Suprapubic skin (tissue), 4 donors: ENCODE measurements at regions not wholly inside any gene's neighbourhood (a gene's known extent, or its start where the extent isn't known, plus 50 kb on each side); places are given as distances from the start of the nearest gene placed in this dataset.

Experiments
- DNase-seq, 2 donors: peaks; one replicate each; pipeline ENCODE4 v3.0.0-alpha.2; 2019; ENCODE audit warnings: low spot score in 2 of 2
- H3K27ac ChIP-seq: fragments of 200-600 bp; sonication (generic); one replicate; pipeline ENCODE4 v1.5.1; 2019
- H3K27me3 ChIP-seq: fragments of 200-600 bp; sonication (generic); one replicate; pipeline ENCODE4 v1.5.1; 2019
- H3K36me3 ChIP-seq: fragments of 200-600 bp; sonication (generic); one replicate; pipeline ENCODE4 v1.5.1; 2019
- H3K4me1 ChIP-seq: fragments of 200-600 bp; sonication (generic); one replicate; pipeline ENCODE4 v1.5.1; 2019
- H3K4me3 ChIP-seq: fragments of 200-600 bp; sonication (generic); one replicate; pipeline ENCODE4 v1.5.1; 2019; ENCODE audit warnings: mild to moderate bottlenecking
- H3K9me3 ChIP-seq: fragments of 200-600 bp; sonication (generic); one replicate; pipeline ENCODE4 v1.5.1; 2019
- CTCF ChIP-seq, 2 donors: fragments of 200-600 bp in 1 of 2; fragments of 450-650 bp in 1 of 2; sonication (generic) in 1 of 2; IDR thresholded peaks; one replicate each; pipeline ENCODE4 v1.5.1; 2016 to 2019; ENCODE audit warnings: antibody characterized with exemption in 2 of 2, mild to moderate bottlenecking in 1 of 2, moderate library complexity in 1 of 2
- EP300 ChIP-seq: sonication (generic); formaldehyde crosslinking; IDR thresholded peaks from one replicate; pipeline ENCODE4 v1.6.1; 2017; ENCODE audit warnings: antibody characterized with exemption
- POLR2A ChIP-seq, 2 donors: fragments of 450-650 bp; IDR thresholded peaks; one replicate each; pipeline ENCODE4 v1.6.1; 2017; ENCODE audit warnings: antibody characterized with exemption in 2 of 2, mild to moderate bottlenecking in 2 of 2, moderate library complexity in 2 of 2
- POLR2AphosphoS5 ChIP-seq, 3 donors: sonication (generic); formaldehyde crosslinking; IDR thresholded peaks; one replicate each; pipeline ENCODE4 v1.6.1; 2017; ENCODE audit warnings: antibody characterized with exemption in 3 of 3
- WGBS: methylation state at CpG from one replicate; pipeline ENCODE4 v1.1.5; 2018; 5-methylcytosine and 5-hydroxymethylcytosine counted together

GRCh38 chr4:35325908-35326453, 918.3 kb downstream of the ARAP2 start:
- TF ChIP-seq POLR2A (IDR thresholded peaks at IDR 0.05) (no peak), EP300 (no peak), CTCF (IDR thresholded peaks at IDR 0.05) (no peak), POLR2AphosphoS5 (IDR thresholded peaks at IDR 0.05) (no peak)
- Histone ChIP-seq H3K27me3 (no peaks in the 10 kb centered on the region), H3K9me3 (no peaks in the 10 kb centered on the region), H3K36me3 (no peaks in the 10 kb centered on the region), H3K4me1 (no peaks in the 10 kb centered on the region), H3K27ac (no peak overlapping the region), H3K4me3 (no peak overlapping the region)
- DNase-seq = no peak
- 43% methylated on average over 5 of the region's 5 CpGs for WGBS

GRCh38 chr4:35342833-35343232, 901.5 kb downstream of the ARAP2 start:
- Histone ChIP-seq H3K4me3 (no peak overlapping the region), H3K4me1 (no peaks in the 10 kb centered on the region), H3K9me3 (no peaks in the 10 kb centered on the region), H3K27ac (no peak overlapping the region), H3K27me3 (no peaks in the 10 kb centered on the region), H3K36me3 (no peaks in the 10 kb centered on the region)
- TF ChIP-seq EP300 (no peak), CTCF (IDR thresholded peaks at IDR 0.05) (no peak), POLR2A (IDR thresholded peaks at IDR 0.05) (no peak)
- 68% methylated on average over 2 of the region's 2 CpGs for WGBS
- no peak for DNase-seq

- WGBS = 67% methylated on average over 2 of the region's 2 CpGs
- no peak for TF ChIP-seq POLR2AphosphoS5 (IDR thresholded peaks at IDR 0.05)
- no peak for TF ChIP-seq CTCF (IDR thresholded peaks at IDR 0.05)
- TF ChIP-seq EP300 = no peak
- TF ChIP-seq POLR2A (IDR thresholded peaks at IDR 0.05) = no peak
- no peak for DNase-seq
- H3K4me1 ChIP-seq = no peaks in the 10 kb centered on the region
- no peaks in the 10 kb centered on the region for H3K9me3 ChIP-seq
- no peaks in the 10 kb centered on the region for H3K27me3 ChIP-seq
- H3K36me3 ChIP-seq = no peaks in the 10 kb centered on the region
- no peak overlapping the region for H3K27ac ChIP-seq
- H3K4me3 ChIP-seq = no peak overlapping the region
These were observed 897.0 kb downstream of the ARAP2 start for GRCh38 chr4:35347276-35347675.

GRCh38 chr4:35358001-35358584, 886.2 kb downstream of the ARAP2 start:
- DNase-seq = no peak
- H3K4me1 ChIP-seq = no peaks in the 10 kb centered on the region
- WGBS = 85% methylated on average over 3 of the region's 3 CpGs
- no peaks in the 10 kb centered on the region for H3K9me3 ChIP-seq
- H3K36me3 ChIP-seq = no peaks in the 10 kb centered on the region
- H3K27ac ChIP-seq = no peak overlapping the region
- no peak overlapping the region for H3K4me3 ChIP-seq
- H3K27me3 ChIP-seq = no peaks in the 10 kb centered on the region
- TF ChIP-seq EP300 (no peak), POLR2AphosphoS5 (IDR thresholded peaks at IDR 0.05) (no peak), CTCF (IDR thresholded peaks at IDR 0.05) (no peak), POLR2A (IDR thresholded peaks at IDR 0.05) (no peak)

- Histone ChIP-seq H3K9me3 (peaks cover 2% of the 10 kb centered on the region), H3K4me3 (no peak overlapping the region), H3K36me3 (no peaks in the 10 kb centered on the region), H3K27me3 (no peaks in the 10 kb centered on the region), H3K4me1 (no peaks in the 10 kb centered on the region), H3K27ac (no peak overlapping the region)
- WGBS = no CpG with 5 or more reads among the region's 1 CpG
- DNase-seq = no peak
- TF ChIP-seq EP300 = no peak
- no peak for TF ChIP-seq CTCF (IDR thresholded peaks at IDR 0.05)
- TF ChIP-seq POLR2A (IDR thresholded peaks at IDR 0.05) = no peak
- no peak for TF ChIP-seq POLR2AphosphoS5 (IDR thresholded peaks at IDR 0.05)
These were observed 879.9 kb downstream of the ARAP2 start for GRCh38 chr4:35364321-35364870.
